Parathyroid adenoma (tissue), 2 donors: ENCODE measurements at regions not wholly inside any gene's neighbourhood (a gene's known extent, or its start where the extent isn't known, plus 50 kb on each side); places are given as distances from the start of the nearest gene placed in this dataset.

Experiments used
- H2AFZ ChIP-seq: fragments of 300-600 bp; sonication (generic); one replicate; pipeline ENCODE4 v1.7.0; 2017; ENCODE audit warnings: antibody characterized with exemption, mild to moderate bottlenecking
- H3K27ac ChIP-seq: fragments of 300-600 bp; sonication (generic); one replicate; pipeline ENCODE4 v1.7.0; 2017
- H3K27me3 ChIP-seq: fragments of 300-600 bp; sonication (generic); one replicate; pipeline ENCODE4 v1.7.0; 2017; ENCODE audit warnings: low read length; ENCODE audit not compliant: control insufficient read depth, insufficient read depth
- H3K36me3 ChIP-seq: fragments of 300-600 bp; sonication (generic); one replicate; pipeline ENCODE4 v1.7.0; 2017; ENCODE audit warnings: low read length; ENCODE audit not compliant: control insufficient read depth, insufficient read depth
- H3K4me1 ChIP-seq: fragments of 300-600 bp; sonication (generic); one replicate; pipeline ENCODE4 v1.7.0; 2017; ENCODE audit warnings: control low read depth
- H3K4me2 ChIP-seq: fragments of 300-600 bp; sonication (generic); one replicate; pipeline ENCODE4 v1.7.0; 2017; ENCODE audit warnings: low read length
- H3K4me3 ChIP-seq: fragments of 300-600 bp; sonication (generic); one replicate; pipeline ENCODE4 v1.7.0; 2017; ENCODE audit warnings: low read depth, low read length
- H3K79me2 ChIP-seq: fragments of 300-600 bp; sonication (generic); one replicate; pipeline ENCODE4 v1.7.0; 2017; ENCODE audit warnings: control low read depth
- H3K9ac ChIP-seq: fragments of 300-600 bp; sonication (generic); one replicate; pipeline ENCODE4 v1.7.0; 2017; ENCODE audit warnings: mild to moderate bottlenecking
- H3K9me3 ChIP-seq: fragments of 300-600 bp; sonication (generic); one replicate; pipeline ENCODE4 v1.7.0; 2017; ENCODE audit warnings: low read length; ENCODE audit not compliant: control insufficient read depth
- CTCF ChIP-seq: fragments of 300-600 bp; sonication (generic); IDR thresholded peaks from one replicate; pipeline ENCODE4 v1.7.0; 2017; ENCODE audit warnings: antibody characterized with exemption, mild to moderate bottlenecking
- donor health status: primary hyperparathyroidism.

- no peaks in the 10 kb centered on the region for H3K27me3 ChIP-seq
- H3K9ac ChIP-seq: no peak overlapping the region
- no peaks in the 10 kb centered on the region for H3K9me3 ChIP-seq
- H3K36me3 ChIP-seq: no peaks in the 10 kb centered on the region
- no peak overlapping the region for H3K4me3 ChIP-seq
- no peak overlapping the region for H3K27ac ChIP-seq
- H2AFZ ChIP-seq: no peak overlapping the region
- no peaks in the 10 kb centered on the region for H3K79me2 ChIP-seq
- no peak for TF ChIP-seq CTCF
- no peak overlapping the region for H3K4me2 ChIP-seq
- no peaks in the 10 kb centered on the region for H3K4me1 ChIP-seq
Measured at GRCh38 chr3:152058856-152059255, 185.4 kb downstream of the SUCNR1 start.

- H2AFZ ChIP-seq: no peak overlapping the region
- no peaks in the 10 kb centered on the region for H3K27me3 ChIP-seq
- no peak overlapping the region for H3K4me2 ChIP-seq
- H3K36me3 ChIP-seq: no peaks in the 10 kb centered on the region
- H3K4me1 ChIP-seq: no peaks in the 10 kb centered on the region
- H3K79me2 ChIP-seq: no peaks in the 10 kb centered on the region
- no peaks in the 10 kb centered on the region for H3K9me3 ChIP-seq
- no peak overlapping the region for H3K4me3 ChIP-seq
- TF ChIP-seq CTCF: no peak
- H3K9ac ChIP-seq: no peak overlapping the region
- no peak overlapping the region for H3K27ac ChIP-seq
Measured at GRCh38 chr3:152060701-152061100, 187.3 kb downstream of the SUCNR1 start.

- no peak overlapping the region for H3K4me3 ChIP-seq
- TF ChIP-seq CTCF: no peak
- no peaks in the 10 kb centered on the region for H3K27me3 ChIP-seq
- H2AFZ ChIP-seq: peak overlapping the region; percentile 6
- no peak overlapping the region for H3K27ac ChIP-seq
- H3K9ac ChIP-seq: no peak overlapping the region
- no peaks in the 10 kb centered on the region for H3K36me3 ChIP-seq
- H3K4me2 ChIP-seq: no peak overlapping the region
- no peaks in the 10 kb centered on the region for H3K4me1 ChIP-seq
- H3K79me2 ChIP-seq: no peaks in the 10 kb centered on the region
- H3K9me3 ChIP-seq: no peaks in the 10 kb centered on the region
Measured at GRCh38 chr3:152061296-152061695, 187.9 kb downstream of the SUCNR1 start.

GRCh38 chr3:152069871-152070270 is 196.4 kb downstream of the SUCNR1 start:
- Histone ChIP-seq H2AFZ (no peak overlapping the region), H3K27ac (no peak overlapping the region), H3K36me3 (no peaks in the 10 kb centered on the region), H3K4me3 (no peak overlapping the region), H3K4me2 (no peak overlapping the region), H3K9me3 (no peaks in the 10 kb centered on the region), H3K79me2 (no peaks in the 10 kb centered on the region), H3K9ac (no peak overlapping the region), H3K4me1 (no peaks in the 10 kb centered on the region), H3K27me3 (no peaks in the 10 kb centered on the region)
- TF ChIP-seq CTCF: no peak

GRCh38 chr3:152071315-152071714 is 197.4 kb upstream of the MBNL1 start:
- Histone ChIP-seq H3K4me1 (no peaks in the 10 kb centered on the region), H3K4me2 (no peak overlapping the region), H3K4me3 (no peak overlapping the region), H3K9me3 (no peaks in the 10 kb centered on the region), H3K9ac (no peak overlapping the region), H2AFZ (no peak overlapping the region), H3K36me3 (no peaks in the 10 kb centered on the region), H3K27ac (no peak overlapping the region), H3K79me2 (no peaks in the 10 kb centered on the region), H3K27me3 (no peaks in the 10 kb centered on the region)
- TF ChIP-seq CTCF: no peak
